NCI-H2227 (cell line): ENCODE measurements at regions not wholly inside any gene's neighbourhood (a gene's known extent, or its start where the extent isn't known, plus 50 kb on each side); places are given as distances from the start of the nearest gene placed in this dataset.

Experiments
- DNase-seq: peaks from one replicate; lab custom pipeline; 2025; ENCODE audit not compliant: unreplicated experiment; lab: John Stamatoyannopoulos, UW

DNA sequence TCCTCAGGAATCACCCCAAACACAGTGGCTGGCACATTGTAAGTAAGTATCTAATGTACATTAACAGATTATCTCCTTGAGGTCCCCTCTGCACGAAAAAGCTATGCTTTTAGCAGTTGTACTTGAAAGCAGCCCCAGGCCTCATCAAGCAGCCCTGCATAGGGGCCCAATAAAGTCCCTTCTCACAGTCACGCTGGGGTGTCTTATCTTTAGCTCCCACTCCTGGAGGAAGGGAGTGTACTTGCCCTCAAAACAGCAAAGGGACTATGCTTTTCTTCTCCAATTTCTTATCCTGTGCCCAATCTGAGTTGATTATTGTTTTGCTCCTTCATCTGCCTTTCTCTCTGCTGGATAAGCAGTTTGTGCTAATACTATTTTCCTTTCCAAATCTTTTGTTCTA lies 168.8 kb upstream of the PLXNA2 start:
- no peak for DNase-seq

DNA sequence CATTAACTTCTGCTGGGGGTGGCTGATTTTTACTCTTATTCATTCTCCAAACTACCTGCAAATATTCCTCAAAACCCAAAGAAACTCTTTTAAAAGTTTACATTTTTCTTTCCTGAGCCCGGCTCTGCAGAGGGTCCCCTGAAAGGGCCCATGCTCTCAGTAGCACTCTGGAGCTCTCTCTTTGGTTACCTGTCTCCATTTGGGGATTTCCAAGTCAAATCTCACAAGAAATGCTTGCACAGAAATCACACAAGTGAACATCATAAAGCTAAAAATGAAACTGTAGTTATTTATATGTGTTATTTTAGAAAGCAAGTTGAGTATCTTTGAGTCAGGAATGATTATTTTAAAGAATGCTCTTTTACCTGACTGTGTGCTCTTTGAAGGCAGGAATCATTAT lies 174.5 kb upstream of the PLXNA2 start:
- DNase-seq = no peak

DNA sequence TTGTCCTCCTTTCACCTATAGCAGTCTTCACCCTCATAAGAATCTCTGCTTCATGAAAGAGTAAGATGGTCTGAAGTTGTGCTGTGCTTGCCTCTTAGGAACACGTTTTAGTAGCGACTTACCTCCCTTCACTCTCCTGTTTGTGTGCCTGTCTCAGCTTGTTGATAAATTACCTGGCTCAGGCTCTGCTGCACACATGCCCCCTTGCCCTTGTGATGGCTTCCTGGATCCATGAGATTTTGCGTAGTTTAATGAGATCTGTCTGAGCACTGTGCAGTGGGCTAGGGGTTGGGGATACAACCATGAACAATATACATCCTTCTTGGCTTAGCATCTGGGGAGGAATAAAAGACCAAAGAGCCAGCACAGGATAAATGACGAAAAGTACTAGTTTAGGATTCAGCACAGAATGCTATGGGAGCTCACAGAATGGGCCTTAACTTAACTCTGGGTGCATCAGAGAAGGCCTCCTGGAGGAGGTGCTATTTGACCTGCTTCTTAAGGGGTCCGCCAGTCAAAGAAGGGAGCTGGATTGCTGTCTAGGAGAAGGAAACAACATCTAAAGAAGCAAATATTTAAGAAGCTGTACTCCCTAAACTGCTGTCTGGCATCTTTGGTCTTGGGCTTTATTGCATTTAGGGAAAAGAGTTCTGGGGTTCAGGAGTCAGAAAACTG lies 175.7 kb upstream of the PLXNA2 start:
- DNase-seq = no peak

DNA sequence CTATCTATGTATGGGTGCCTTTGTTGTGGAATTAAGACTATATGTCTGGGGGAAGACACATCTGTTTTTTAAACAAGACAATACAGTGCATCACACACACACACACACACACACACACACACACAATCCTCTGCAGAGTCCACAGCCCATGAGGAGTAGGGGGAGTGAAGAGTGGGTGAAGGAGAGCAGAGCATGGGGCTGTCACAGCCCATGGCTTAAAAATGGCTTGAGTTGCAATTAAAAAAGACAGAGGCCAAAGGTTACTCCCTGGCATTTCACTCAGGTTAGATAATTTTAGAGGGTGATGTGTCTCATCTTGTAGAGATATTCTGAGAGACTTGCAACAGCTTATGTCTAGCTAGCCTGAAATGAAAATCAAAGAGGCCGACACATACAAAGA lies 176.5 kb upstream of the PLXNA2 start:
- no peak for DNase-seq

DNA sequence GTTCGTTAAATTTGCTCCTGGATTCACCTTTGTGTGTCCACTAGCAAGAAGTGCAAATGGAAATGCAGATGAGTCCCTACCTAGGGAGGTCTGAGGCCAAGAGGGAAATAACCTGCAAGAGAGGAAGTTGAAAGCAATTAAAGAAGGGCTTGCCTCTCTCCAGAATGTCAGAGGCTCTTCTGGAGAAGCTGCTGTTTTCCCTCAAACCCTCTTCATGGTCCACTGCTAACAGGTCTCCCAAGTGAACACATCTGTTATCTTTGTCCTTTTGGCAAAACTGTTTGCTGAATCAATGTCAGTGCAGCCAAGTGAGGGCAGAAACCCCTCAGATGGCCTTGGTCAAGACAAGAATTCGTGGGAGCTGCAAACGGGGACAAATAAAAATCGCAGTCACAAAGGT lies 177.3 kb upstream of the PLXNA2 start:
- DNase-seq = no peak

DNA sequence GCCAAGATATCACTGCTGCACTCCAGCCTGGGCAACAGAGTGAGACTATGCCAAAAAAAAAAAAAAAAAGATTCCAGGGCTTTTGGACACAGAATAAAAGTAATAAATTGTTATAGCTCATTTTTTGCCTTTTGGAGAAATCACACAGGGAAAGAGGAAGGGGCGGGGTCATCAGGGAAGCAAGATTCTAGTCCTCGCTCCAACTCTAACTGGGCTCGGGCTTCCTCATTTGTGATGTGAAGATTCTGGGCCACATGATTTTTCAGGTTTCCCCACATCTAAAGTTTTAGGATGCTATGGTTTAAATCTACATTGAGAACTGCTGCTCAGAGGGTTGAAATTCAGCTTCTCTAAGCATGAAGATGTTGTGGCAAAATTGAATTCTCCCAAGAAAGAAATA lies 179.3 kb upstream of the PLXNA2 start:
- no peak for DNase-seq

DNA sequence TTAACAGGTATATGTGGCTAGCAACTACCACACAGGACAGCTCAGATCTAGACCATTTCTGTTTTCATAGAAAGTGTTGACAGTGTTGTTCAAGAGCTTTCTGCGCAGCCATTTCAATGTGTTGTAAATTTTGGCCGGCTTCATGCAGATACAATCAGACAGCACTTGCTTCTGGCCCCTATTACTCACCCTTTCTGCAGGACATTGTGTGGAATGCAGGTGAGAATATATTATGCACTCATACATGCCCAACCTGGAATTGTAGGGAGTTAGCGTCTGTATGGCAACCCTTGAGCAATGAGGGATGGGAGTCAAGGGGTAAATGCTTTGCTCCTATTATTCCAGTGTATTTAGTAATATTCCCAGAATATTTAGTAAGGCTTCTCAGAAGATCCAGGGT lies 180.9 kb upstream of the PLXNA2 start:
- no peak for DNase-seq

DNA sequence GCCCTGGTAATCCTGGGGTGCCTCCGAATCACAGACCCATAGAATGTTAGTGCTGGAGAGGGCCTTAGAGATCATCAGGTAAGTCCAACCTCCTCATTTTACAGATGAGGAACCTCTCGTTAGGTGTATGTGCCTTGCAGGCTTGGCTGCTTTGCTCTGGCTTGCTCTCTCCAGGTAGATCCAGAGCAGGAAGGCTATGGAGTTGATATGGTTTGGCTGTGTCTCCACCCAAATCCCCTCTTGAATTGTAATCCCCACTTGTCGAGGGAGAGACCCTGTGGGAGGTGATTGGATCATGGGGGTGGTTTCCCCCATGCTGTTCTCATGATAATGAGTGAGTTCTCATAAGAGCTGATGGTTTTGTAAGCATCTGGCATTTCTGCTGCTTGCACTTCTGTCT lies 186.0 kb upstream of the PLXNA2 start:
- DNase-seq = no peak

DNA sequence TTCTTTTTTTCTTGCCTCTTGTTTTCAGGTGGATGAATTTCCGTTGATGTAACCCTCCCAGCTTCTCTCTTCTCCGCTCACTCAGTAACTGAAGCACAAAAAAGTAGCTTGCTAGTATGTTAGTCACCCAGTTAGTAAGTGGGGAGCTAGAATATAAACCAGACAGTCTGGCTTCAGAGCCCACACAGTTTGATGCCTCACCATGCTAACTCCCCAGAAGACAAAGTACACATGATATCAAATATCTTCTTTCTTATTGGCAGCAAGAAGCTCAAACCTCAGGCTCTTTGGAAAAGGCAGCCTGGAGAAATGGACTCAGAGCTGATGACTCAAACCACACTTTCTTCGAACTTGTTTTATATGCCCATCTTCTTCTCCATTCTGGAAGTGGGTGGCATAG lies 187.5 kb upstream of the PLXNA2 start:
- DNase-seq = no peak

DNA sequence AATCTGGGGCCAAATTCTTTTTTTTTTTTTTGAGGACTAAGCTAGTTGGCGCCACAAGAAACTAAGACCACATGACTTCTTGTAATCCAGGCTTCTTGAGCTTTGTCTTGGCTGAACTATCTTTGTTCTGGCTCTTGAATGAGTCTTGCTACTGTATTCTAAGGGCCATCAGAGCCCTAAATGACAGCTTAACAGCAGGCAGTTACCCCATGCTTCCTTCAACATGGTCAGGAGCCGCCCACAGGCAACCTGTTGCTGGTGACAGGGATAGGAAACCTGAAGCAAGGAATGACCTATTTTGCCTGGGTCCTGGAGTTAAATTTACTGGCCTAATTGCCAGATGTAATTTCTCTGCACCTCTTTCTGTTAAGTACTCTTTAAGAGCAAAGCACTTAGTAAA lies 188.2 kb upstream of the PLXNA2 start:
- peak; percentile 4 for DNase-seq

DNA sequence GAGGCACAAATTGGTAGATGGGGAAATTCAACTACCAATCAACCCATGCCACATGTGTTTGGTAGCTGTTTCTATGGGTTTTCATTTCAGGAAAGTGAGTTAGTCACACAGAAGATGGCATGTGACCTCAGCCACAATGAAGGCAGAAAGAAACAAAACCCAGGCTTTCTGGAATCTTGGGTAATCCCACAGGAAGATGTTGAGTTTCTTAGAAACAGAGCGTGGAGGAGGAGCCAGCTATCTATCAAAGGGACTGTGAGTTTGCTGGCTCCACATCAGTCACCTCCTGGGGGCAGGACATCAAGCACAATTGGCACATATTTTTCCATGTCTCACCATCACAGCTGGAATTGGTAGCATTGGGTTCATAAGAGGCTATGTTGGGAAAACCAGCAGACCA lies 188.9 kb upstream of the PLXNA2 start:
- DNase-seq = no peak

DNA sequence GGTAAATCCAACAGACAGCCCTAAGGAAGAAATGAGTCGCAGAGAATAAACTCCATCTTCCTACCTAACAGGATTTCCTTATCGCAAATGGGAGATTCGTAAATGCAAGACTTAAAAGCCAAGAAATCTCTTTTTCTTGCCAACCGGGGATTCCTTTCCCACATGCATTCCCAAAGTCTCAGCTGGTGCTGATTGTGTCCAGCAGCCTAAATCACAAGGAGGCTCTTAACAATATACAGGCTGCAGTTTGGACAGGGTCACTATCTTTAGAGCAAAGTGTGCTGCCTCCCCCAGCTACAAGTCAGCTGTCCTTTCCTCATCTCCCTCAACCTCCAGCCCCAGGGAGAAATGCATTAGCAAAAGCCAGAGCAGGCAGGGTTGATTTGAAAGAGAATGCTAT lies 189.8 kb upstream of the PLXNA2 start:
- no peak for DNase-seq

DNA sequence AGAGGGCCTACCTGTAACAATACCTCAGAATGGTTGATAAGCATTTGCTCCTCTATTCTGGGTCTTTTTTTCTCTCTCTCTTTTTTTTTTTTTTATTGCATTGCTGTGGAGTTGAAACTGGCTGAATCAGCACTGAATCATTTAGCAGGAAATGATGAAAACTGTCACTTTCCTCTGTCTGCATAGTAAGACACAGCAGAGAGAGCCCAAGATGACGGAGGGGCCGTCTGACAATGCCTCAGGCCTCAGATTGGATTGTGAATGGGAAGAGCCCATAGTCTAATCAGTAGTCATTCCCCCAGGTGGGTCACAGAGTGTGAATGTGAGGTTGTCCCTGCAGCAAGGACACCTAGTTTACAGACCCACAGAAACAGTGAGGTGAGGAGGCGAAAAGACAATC lies 193.2 kb upstream of the PLXNA2 start:
- no peak for DNase-seq

DNA sequence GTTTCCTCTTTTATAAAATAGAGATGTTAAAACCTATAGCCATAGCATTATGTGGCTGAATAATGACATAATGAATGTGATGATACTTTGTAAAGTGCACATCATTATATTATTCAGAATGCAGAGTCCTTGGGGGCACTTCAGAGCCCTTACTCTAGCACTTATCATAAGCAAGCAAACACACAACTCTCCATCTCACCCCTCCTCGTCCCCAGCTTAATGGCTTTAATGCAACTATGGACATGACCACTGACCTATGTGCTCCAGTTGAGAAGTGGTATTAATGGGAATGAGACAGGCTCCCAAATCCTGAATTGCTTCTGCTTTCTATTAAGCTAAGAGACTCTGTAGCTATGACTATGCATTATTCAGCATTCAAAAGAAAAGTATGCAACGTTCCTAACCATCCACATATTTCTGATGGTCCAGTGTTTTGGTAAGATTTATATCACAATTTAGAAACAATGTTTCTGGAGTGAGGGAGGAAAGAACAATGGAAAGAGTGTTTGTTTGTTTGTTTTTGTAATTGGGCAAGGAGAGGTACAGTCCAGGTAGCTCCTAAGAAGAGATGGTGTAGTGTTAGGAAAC lies 194.0 kb upstream of the PLXNA2 start:
- no peak for DNase-seq

DNA sequence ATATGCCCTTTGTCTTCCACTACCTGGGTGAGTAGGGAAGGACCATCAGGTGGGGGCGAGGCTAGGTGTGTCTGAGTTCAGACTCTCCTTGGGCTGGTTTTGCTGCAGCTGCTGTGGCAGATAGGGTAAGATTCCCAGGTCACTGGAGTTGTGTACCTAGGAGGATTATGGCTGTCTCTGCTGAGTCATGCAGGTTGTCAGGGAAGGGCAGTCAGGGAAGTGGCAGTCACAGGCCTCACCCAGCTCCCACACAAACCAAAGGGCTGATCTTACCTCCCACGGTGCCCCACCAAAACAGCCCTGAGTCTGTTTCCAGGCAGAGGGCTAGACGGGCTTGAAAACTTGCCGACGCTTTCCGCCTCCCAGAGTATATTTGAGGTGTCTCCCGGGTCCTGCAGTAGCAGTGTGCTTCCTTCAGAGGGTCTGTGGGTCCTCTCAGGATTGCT lies 201.6 kb upstream of the PLXNA2 start:
- no peak for DNase-seq

DNA sequence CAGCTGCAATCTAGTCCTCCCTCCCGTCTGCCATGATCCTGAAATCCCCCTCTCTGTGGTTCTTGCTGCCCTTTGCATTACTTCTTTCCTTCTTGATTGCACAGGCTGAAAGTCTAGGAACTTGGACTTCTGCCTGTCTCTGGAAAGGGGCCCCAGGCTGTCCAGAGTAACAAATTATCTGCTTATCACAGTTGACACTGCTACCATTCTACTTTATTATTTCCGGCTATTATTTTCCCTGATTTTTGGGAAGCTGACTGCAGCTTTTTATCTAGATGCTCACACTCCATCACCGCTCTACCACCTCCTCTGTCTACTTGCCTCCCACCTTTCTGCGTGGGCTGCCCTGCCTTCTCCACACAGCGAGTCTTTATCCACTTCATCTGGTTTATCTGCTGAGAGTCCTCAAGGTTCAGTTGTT lies 202.1 kb upstream of the PLXNA2 start:
- DNase-seq = no peak

DNA sequence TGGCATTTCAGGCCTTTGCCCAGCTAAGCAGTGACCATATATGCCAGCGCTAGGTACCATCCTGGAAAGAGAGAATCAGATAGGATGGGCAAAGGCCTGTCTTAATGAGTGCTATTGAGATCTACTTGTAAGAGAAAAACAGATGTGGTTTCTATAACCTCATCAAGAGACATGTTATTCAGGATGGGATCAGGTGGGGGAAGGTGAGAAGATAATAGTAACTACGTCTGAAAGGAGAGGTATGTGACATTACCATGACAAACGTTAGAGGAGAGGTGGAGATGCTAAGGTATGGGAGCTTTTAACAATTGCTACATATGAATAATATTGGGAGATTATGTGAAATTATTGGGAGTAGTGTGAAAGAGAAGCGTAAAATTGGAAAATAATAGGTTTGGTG lies 204.2 kb upstream of the PLXNA2 start:
- peak; percentile 35 for DNase-seq

DNA sequence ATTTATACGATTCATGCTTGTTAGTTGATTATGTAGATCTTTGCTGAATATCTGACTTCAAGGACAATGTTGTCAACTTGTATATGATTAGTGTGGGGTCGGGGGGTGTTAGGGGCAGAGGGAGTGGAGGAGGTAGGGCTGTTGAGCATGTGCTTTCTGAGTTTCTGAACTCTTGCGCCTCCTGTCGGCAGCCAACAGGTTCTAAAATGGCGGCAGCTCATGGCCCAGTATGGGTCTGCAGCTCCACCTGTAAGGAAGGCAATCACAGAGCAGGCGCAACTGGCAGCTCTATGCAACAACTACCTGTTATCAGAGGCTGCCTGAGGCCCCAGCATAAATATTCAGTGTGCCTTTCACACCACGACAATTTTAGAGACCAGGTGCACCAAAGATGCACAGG lies 205.8 kb upstream of the PLXNA2 start:
- peak; percentile 86 for DNase-seq

DNA sequence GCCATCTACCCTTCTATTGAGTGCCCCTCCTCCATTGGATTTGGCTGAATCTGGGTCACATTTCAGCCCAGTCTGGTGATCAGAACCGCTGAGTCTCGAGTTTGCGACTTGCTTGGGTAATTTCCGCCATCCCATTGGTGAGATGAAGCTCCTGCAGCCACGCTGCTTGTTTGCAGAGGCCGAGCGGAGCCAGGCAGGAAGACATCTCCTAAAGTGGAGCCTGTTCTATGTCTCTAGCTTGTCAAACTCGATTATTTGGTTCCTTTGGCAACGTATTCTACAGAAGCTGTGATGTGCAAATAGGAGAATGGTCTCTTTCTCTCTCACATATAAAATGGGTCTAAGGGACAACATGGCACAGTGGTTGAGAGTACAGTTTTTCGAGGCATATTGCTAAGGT lies 206.8 kb upstream of the PLXNA2 start:
- DNase-seq = no peak

DNA sequence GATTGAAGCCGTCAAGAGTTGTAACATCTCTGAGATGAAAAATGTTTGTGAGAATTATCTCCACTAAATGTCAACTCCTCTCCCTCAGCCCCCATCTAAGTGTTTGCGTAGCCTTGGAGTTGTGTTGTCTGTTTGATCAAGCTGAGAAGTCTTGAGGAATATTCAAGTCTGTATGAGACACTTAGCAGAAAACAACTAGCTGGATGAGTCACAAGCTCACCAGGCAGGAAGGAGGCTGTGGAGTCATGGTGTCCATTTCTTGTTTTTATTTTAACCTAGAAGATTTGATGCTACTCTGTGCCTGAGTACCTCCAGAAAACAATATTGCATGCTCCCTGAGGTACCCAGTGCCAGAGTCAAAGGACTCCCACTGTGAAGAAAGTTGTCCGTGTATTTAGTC lies 211.6 kb upstream of the PLXNA2 start:
- DNase-seq = peak; percentile 27

DNA sequence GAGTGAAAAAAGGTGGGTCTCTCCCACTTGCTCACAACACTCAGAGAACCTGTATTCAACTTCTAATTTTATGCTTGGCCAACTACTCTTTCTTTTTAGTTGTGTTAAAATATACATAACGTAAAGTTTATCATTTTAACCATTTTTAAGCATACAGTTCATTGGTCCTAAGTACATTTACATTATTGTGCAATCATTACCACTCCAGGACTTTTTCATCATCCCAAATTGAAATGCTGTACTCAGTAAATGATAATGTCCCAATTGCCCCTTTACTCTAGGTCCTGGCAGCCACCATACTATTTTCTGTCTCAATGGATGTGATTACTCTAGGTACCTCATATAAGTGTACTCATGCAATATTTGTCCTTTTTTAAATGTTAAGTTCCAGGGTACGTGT lies 212.3 kb upstream of the PLXNA2 start:
- DNase-seq = no peak

DNA sequence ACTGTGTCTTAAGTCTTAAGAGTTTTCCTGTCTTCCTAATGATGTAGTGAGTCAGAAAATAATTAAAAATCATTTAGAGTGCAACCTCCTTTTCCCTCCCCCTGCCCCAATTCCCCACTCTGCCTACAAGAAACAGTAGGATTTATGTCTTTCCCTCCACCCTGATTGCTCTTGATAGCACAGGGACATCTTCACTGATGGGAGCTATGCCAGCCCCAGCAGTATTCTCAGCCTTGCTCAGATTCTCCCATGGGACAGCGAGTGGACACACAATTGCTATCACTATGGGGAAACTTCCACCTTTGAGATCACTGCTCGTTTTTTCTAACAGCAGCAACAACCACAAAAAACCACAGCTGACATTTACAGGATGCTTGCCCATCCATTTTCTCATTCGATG lies 216.6 kb upstream of the PLXNA2 start:
- DNase-seq = no peak

DNA sequence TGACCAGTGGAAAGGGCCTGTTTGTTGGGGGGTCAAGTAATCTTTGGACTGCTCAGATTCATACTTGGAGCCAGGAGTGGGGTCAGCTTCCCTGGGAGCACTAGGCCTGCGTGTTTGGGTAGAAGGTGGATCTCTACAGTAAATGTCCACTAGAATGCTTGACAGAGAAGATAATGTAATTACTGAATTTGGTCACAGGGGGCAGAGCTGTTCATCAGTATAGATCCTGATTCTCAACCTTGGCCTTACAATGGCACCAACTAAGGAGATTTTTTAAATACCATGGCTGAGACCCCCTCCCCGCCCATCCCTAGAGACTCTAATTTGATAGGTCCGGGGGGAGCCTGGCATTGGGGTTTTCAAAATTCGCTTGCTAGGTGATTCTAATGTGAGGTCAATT lies 217.5 kb upstream of the PLXNA2 start:
- DNase-seq = no peak
